ENCODE measurements at regions not wholly inside any gene's neighbourhood (a gene's known extent, or its start where the extent isn't known, plus 50 kb on each side); places are given as distances from the start of the nearest gene placed in this dataset.

- TF ChIP-seq, protein P1, sequence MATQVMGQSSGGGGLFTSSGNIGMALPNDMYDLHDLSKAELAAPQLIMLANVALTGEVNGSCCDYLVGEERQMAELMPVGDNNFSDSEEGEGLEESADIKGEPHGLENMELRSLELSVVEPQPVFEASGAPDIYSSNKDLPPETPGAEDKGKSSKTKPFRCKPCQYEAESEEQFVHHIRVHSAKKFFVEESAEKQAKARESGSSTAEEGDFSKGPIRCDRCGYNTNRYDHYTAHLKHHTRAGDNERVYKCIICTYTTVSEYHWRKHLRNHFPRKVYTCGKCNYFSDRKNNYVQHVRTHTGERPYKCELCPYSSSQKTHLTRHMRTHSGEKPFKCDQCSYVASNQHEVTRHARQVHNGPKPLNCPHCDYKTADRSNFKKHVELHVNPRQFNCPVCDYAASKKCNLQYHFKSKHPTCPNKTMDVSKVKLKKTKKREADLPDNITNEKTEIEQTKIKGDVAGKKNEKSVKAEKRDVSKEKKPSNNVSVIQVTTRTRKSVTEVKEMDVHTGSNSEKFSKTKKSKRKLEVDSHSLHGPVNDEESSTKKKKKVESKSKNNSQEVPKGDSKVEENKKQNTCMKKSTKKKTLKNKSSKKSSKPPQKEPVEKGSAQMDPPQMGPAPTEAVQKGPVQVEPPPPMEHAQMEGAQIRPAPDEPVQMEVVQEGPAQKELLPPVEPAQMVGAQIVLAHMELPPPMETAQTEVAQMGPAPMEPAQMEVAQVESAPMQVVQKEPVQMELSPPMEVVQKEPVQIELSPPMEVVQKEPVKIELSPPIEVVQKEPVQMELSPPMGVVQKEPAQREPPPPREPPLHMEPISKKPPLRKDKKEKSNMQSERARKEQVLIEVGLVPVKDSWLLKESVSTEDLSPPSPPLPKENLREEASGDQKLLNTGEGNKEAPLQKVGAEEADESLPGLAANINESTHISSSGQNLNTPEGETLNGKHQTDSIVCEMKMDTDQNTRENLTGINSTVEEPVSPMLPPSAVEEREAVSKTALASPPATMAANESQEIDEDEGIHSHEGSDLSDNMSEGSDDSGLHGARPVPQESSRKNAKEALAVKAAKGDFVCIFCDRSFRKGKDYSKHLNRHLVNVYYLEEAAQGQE (IDR thresholded peaks at IDR 0.05; ENCODE audit: low read depth, low read length), result no peak
- TF ChIP-seq FOXM1 (IDR thresholded peaks at IDR 0.05; ENCODE audit: low read depth), result no peak
- TF ChIP-seq PBX3 (IDR thresholded peaks at IDR 0.05), result no peak
- no peak for TF ChIP-seq POLR2AphosphoS5 (IDR thresholded peaks at IDR 0.05; ENCODE audit: low read depth, low read length)
- no peak for TF ChIP-seq USF1 (IDR thresholded peaks at IDR 0.05; ENCODE audit: borderline replicate concordance, low read depth)
- no peak for TF ChIP-seq SMC3 (IDR thresholded peaks at IDR 0.05; ENCODE audit: low read depth, low read length)
- TF ChIP-seq EP300 (IDR thresholded peaks at IDR 0.05; ENCODE audit: borderline replicate concordance in 1 of 2, low read depth in 1 of 2, low read length in 1 of 2), result no peak
- TF ChIP-seq YY1 (IDR thresholded peaks at IDR 0.05; ENCODE audit: low read depth), result no peak
- no peak for TF ChIP-seq JUND (IDR thresholded peaks at IDR 0.05)
Measured at GRCh38 chr5:105573575-105573974, 2011.0 kb upstream of the NUDT12 start (continued).

DNA sequence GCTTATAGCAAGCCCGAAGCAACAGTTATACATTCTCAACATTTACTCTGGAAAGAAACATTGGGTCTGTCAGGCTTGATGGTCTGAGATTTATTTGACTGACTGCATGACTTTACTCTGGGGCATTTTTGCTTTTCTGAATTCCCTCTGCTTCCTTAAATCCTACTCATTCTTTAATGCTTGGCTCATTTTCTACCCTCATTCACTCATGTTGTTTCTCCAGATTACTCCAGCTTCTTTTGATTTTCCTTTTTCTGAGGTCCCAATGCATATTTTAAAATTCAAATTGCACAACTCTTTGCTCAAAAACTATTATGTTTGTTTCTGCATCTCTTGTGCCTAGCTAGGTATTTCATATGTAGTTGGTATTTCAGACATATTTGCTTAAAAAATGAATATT lies 2002.9 kb upstream of the NUDT12 start:
- POLR2A ChIA-PET, result no interaction called here
- no peak overlapping the region for H3K9ac ChIP-seq
- no peaks in the 10 kb centered on the region for H4K20me1 ChIP-seq (ENCODE audit: insufficient read depth)
- CTCF ChIA-PET, result no interaction called here
- no peak overlapping the region for H3K4me3 ChIP-seq (ENCODE audit: low read depth in 2 of 2, low read length in 1 of 2)
- H3K4me1 ChIP-seq (ENCODE audit: control insufficient read depth in 1 of 2, insufficient read depth in 2 of 2, low read depth in 1 of 2, low read length in 1 of 2), result no peaks in the 10 kb centered on the region
- no peaks in the 10 kb centered on the region for H3K9me3 ChIP-seq
- H2AFZ ChIP-seq (ENCODE audit: low read depth), result no peak overlapping the region
- no peaks in the 10 kb centered on the region for H3K79me2 ChIP-seq (ENCODE audit: insufficient read depth)
- H3F3A ChIP-seq (replicated peaks; ENCODE audit: insufficient read depth), result no peaks in the 10 kb centered on the region
- no peak overlapping the region for H3K27ac ChIP-seq (ENCODE audit: low read depth in 2 of 2, low read length in 1 of 2)
- no peaks in the 10 kb centered on the region for H3K36me3 ChIP-seq (replicated peaks in 1 of 2; ENCODE audit: control insufficient read depth in 1 of 2, insufficient read depth in 2 of 2, low read length in 1 of 2)
- no peak overlapping the region for H3K4me2 ChIP-seq
- H3K27me3 ChIP-seq (ENCODE audit: insufficient read depth), result no peaks in the 10 kb centered on the region
- no peaks in the 10 kb centered on the region for H3K9me2 ChIP-seq
- WGBS (ENCODE audit: low lambda C conversion rate), result 59% methylated on average over 1 of the region's 1 CpG
- TF ChIP-seq MEF2A (IDR thresholded peaks at IDR 0.05; ENCODE audit: borderline replicate concordance, low read depth) (no peak), USF2 (IDR thresholded peaks at IDR 0.05; ENCODE audit: borderline replicate concordance, low read depth, low read length) (no peak), JUND (IDR thresholded peaks at IDR 0.05) (no peak), RAD21 (IDR thresholded peaks at IDR 0.05; ENCODE audit: low read length) (no peak), ZBTB33 (IDR thresholded peaks at IDR 0.05; ENCODE audit: borderline replicate concordance, low read depth) (no peak), EZH2phosphoT487 (IDR thresholded peaks at IDR 0.05; ENCODE audit: borderline replicate concordance, low read depth) (no peak), IRF3 (IDR thresholded peaks at IDR 0.05; ENCODE audit: low read depth, low read length) (no peak), POLR2AphosphoS5 (IDR thresholded peaks at IDR 0.05; ENCODE audit: low read depth, low read length) (no peak), YY1 (IDR thresholded peaks at IDR 0.05; ENCODE audit: low read depth) (no peak), TEAD4 (IDR thresholded peaks at IDR 0.05; ENCODE audit: borderline replicate concordance, insufficient read depth) (no peak)
- no peak for DNase-seq
